ENCODE measurements at regions not wholly inside any gene's neighbourhood (a gene's known extent, or its start where the extent isn't known, plus 50 kb on each side); places are given as distances from the start of the nearest gene placed in this dataset.

- DNase-seq, result no peak
These were observed 623.9 kb downstream of the CENPC start for GRCh38 chr4:66921433-66921832.

- no peak for DNase-seq
These were observed 624.8 kb downstream of the CENPC start for GRCh38 chr4:66920514-66920913.

GRCh38 chr4:66911880-66912279 is 633.4 kb downstream of the CENPC start:
- no peak for DNase-seq

DNA sequence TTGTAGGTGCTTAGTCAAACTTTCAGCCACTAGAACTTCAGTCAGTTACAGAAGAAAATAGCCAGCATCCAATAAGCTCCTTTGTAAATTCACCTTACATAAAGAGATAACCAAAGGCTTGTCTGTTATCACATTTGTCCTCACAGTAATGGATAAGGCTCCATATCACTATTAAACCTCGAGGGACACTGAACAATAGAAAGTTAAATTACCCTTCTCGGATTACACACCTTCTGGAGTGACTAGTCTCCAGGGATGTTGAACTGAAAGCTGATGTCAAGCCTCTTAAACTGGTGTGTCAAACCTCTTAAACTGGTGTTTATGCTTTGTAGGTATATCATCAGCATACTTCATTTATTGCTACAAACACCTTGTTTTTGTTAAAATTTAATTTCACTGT is 639.0 kb downstream of the CENPC start:
- DNase-seq, result no peak

- DNase-seq, result no peak
These were observed 645.8 kb downstream of the CENPC start for GRCh38 chr4:66899422-66900065.

DNA sequence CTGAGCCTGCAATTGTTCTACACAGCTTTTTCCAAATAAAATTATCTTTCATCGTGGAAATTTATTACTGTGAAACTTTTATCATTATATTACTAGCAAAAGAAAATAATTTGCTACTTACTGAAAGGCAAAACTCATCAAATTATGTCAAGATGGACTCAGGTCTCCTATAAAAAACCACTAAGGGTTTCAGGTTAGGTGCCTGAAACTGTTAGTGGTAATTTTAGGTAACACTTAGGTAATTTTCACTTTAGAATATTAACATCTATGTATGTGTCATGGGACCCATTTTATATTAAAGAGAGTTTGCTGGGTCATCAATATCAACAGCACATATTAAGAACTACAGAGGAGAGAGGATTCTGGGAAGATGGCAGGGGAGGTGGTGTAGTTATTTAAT is 651.5 kb downstream of the CENPC start:
- DNase-seq, result no peak

DNA sequence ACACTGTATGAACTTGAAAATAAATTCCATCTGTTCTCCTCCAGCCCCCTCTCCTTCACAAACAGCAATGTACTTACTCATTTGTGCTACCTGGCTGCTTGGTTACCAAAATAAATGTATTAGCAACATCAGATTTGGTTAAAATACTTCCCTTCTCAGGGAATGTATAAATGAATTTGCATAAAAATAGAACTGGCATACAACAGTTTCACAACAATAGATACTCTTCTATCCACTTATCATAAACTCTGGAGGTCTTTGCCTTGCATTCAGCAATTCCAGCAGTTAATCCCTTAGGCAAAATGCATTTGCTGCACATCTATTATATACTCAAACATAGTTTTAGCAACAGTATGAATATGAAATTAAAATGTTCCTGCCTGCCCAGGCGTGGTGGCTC is 658.2 kb downstream of the CENPC start:
- no peak for DNase-seq

GRCh38 chr4:66885501-66886165 is 659.7 kb downstream of the CENPC start:
- DNase-seq, result no peak

- no peak for DNase-seq
These were observed 668.4 kb downstream of the CENPC start for GRCh38 chr4:66876946-66877345.

DNA sequence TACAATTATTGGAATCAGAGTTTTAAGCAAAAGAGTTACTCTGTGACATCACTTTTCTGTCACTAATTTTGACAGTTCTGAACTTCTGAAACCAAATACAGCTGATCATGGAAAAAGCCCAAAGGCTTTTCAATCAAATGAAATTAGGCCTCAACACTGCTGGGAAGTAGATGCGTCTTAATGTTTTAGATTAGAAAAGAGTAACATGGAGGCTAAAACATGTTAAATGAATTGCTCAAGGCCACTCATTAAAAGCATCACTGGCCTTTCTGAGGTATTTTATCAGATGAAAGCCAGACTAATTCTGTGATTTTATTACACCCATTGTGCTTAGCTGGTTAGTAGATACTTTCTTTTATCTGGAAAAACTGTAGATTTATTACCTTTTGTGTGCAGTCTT is 672.6 kb downstream of the CENPC start:
- no peak for DNase-seq

GRCh38 chr4:66863481-66863880 is 681.8 kb downstream of the CENPC start:
- DNase-seq, result no peak

DNA sequence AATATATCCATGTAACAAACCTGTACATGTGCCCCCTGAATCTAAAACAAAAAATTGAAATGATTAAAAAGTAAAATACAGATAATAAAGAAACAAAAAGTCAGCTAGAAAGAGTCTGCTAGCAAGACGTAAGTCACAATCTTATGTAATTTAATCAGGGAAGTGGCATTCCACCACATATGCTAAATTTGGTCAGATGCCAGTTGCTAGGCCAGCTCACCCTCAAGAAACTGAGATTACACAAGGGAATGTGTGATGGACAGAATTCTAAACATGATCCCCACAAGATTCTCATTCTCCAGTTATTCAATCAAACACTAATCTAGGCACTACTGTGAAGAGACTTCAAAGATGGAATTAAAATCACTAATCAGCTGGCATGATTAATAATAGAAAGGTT is 689.3 kb downstream of the CENPC start:
- DNase-seq, result no peak

GRCh38 chr4:66853845-66854244 is 691.5 kb downstream of the CENPC start:
- DNase-seq, result no peak

GRCh38 chr4:66852843-66853242 is 692.5 kb downstream of the CENPC start:
- no peak for DNase-seq

GRCh38 chr4:66849596-66849995 is 695.7 kb downstream of the CENPC start:
- DNase-seq, result no peak

DNA sequence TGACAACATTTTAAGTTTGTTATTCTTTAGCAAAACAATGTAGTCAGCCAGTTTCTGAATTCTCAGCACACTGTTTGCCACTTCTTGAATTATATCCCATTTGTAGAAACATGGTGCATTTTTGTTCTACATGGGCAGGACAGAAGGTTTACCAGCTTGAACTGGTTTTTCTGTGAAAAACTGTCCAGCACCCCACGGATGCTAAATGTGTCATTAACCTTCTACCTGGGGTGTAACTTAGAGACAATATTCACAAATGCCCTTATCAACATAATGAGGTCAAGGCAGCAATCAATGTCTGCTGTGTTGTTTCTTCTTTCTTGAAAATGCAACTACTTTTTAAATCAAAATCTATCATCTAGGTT is 702.6 kb downstream of the CENPC start:
- no peak for DNase-seq

DNA sequence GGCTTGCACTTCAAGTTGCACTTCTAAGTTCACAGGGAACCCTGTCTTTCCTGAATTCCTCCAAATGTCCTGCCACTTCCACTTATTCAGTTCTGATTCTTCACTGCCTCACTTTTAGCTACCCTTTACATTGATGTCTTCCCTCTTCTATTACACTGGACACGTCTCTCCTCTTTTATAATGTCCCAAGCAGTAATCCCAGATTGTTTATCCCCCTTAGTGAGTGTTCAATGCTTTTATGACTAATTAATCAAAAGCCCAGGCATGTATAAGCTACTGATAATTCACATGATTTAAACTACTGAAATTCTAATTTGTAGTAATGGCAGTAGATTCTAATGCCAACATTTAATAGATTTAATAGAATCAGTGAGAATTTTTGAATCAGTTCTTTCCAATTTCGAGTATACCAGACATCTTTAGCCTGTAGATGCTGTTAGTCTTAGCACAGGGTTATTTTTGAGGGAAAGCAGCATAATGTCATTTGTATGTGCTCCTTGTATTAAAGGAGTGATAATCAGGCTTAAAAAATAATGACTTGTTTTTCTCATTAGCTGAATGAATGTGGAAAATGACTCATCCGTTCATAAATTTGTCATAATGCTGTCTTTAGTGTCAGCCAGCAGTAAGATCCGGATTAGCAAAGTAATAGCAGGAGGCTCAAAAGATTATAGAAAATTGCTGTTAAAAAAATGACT is 703.1 kb downstream of the CENPC start:
- DNase-seq, result no peak

GRCh38 chr4:66840178-66840577 is 705.1 kb downstream of the CENPC start:
- DNase-seq, result no peak

DNA sequence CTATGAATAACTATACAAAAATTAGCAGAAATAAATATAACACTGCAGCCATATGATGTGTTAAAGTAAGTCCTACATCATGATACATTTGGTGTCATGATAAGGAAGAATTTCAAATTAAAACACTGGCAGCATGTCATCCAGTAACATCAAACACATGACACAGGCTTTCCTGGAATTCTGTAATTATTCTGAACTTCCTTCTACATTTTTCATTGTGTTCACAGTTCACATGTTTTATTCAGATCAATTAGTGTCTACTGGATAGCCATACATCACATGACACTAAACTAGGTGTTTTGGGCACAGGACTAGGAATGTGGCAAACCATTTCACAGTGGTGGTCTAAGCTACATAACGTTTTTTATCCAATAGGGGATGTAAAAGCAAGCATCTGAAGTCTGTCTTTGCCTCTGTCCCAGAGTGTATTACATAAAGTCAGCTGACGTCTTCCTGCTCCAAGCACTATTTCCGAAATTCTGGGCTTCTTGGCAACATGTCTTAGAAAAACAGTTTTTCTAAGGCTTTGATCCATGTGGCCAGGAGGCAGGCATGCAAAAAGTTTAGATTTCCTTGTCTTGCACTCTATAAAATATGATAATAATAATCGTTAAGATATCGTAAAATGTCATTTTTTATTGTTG is 707.9 kb downstream of the CENPC start:
- DNase-seq, result no peak

GRCh38 chr4:66829310-66829709 is 716.0 kb downstream of the CENPC start:
- no peak for DNase-seq

DNA sequence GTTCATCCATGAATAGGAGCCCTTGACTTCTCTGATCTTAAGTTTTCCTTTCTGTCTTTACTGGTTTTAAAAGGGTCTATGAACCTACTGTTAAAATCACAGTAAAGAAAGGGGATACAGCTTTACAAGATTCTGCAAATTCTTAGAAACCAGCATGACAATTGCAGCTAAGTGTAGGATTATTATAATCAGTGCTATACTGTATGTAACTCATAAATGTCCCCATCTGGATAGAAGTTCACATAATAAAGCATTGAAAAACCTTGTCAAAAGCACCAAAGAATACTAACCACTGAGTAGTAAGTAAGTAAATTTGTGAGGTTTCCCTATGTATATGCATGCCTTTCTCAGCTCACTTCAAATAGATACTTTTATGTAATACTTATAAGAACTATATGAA is 724.6 kb downstream of the CENPC start:
- DNase-seq, result no peak

DNA sequence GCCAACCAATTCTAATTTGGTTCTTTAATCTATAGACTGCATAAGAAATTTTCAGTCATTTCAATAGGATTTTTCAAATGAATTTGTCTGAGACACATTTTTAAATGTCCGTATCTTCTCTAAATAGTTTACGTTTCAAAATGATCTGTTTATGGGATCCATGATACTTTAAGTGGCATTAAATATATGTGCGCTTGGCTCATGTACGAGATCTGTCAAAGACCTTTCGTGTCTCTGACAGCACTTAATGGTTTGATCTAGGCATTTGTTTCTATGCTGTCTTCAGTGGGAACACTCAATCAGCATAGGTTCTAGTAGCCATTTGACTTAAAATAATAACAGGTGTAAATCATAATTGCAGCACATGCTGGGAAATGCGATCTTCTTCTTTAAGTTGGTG is 731.0 kb downstream of the CENPC start:
- DNase-seq, result no peak

GRCh38 chr4:66805582-66805981 is 739.7 kb downstream of the CENPC start:
- no peak for DNase-seq

GRCh38 chr4:66804979-66805378 is 740.3 kb downstream of the CENPC start:
- no peak for DNase-seq

Data from activated CD8-positive, alpha-beta memory T cell treated with anti-CD3 and anti-CD28 coated beads, Interleukin-2, amount 50 U/mL, for 48 hours (primary cell).